Activated naive CD8-positive, alpha-beta T cell treated with anti-CD3 and anti-CD28 coated beads, Interleukin-2, amount 10 ng/mL, durations not matched to agents 7 days and 5 days (primary cell): ENCODE measurements at regions not wholly inside any gene's neighbourhood (a gene's known extent, or its start where the extent isn't known, plus 50 kb on each side); places are given as distances from the start of the nearest gene placed in this dataset.

Experiments
- ATAC-seq: fragments of 150-1000 bp; cut with Tn5 transposase; one replicate; pipeline ENCODE4 v1.10.0; 2021; ENCODE audit warnings: low read depth, moderate library complexity
- POLR2A ChIA-PET: fragments of 350-600 bp; sonication (Branson Sonifier 250); formaldehyde crosslinking; loops from one replicate; lab custom pipeline; 2021; ENCODE audit warnings: antibody characterized with exemption; lab: Charles Lee
- DNase-seq: peaks from one replicate; pipeline ENCODE4 v3.0.0; 2021
- H3K27ac Mint-ChIP-seq: one replicate; pipeline ENCODE4 v1.8.0; 2022; ENCODE audit warnings: mild to moderate bottlenecking, mixed read lengths
- H3K27me3 Mint-ChIP-seq: one replicate; pipeline ENCODE4 v1.8.0; 2022; ENCODE audit warnings: mild to moderate bottlenecking, moderate library complexity, mixed read lengths
- H3K36me3 Mint-ChIP-seq: one replicate; pipeline ENCODE4 v1.8.0; 2021; ENCODE audit warnings: mild to moderate bottlenecking, mixed read lengths
- H3K4me1 Mint-ChIP-seq: one replicate; pipeline ENCODE4 v1.8.0; 2021; ENCODE audit warnings: mixed read lengths
- H3K4me3 Mint-ChIP-seq: one replicate; pipeline ENCODE4 v1.8.0; 2022; ENCODE audit warnings: mild to moderate bottlenecking, moderate library complexity, mixed read lengths
- H3K9me3 Mint-ChIP-seq: one replicate; pipeline ENCODE4 v1.8.0; 2021; ENCODE audit warnings: mixed read lengths

- POLR2A ChIA-PET, result no interaction called here
- H3K4me1 Mint-ChIP-seq, result no peaks in the 10 kb centered on the region
- no peak for DNase-seq
- H3K9me3 Mint-ChIP-seq, result no peaks in the 10 kb centered on the region
- H3K27me3 Mint-ChIP-seq, result peaks cover 24% of the 10 kb centered on the region
- H3K36me3 Mint-ChIP-seq, result no peaks in the 10 kb centered on the region
- ATAC-seq, result no peak
- no peak overlapping the region for H3K27ac Mint-ChIP-seq
- no peak overlapping the region for H3K4me3 Mint-ChIP-seq
These were observed 58.6 kb upstream of the JCAD start for GRCh38 chr10:30117812-30118501.

- POLR2A ChIA-PET, result no interaction called here
These were observed 56.7 kb upstream of the JCAD start for GRCh38 chr10:30116041-30116491.

DNA sequence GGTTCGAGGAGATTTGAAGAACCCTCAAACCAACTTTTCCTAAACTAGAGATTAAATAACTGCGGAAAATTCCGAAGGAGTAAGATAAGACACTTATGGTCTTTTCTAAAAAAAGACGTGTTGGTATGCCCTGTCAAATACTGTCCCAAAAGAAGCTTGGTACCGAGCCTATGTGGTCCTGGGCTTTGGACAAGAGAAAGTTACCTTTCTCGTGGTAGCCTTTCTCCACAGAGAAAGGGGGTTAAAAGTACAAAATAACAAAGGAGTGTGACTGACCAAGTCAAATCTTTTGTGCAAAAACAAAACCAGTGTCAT lies 56.2 kb upstream of the JCAD start:
- ATAC-seq (no peak), DNase-seq (no peak)
- no peaks in the 10 kb centered on the region for H3K36me3 Mint-ChIP-seq
- no peaks in the 10 kb centered on the region for H3K9me3 Mint-ChIP-seq
- peaks cover 15% of the 10 kb centered on the region for H3K27me3 Mint-ChIP-seq
- POLR2A ChIA-PET, result no interaction called here
- H3K4me3 Mint-ChIP-seq, result no peak overlapping the region
- no peaks in the 10 kb centered on the region for H3K4me1 Mint-ChIP-seq
- H3K27ac Mint-ChIP-seq, result no peak overlapping the region

More at GRCh38 chr10:30116041-30116491, 56.7 kb upstream of the JCAD start:
- ATAC-seq (no peak), DNase-seq (no peak)
- H3K4me1 Mint-ChIP-seq, result no peaks in the 10 kb centered on the region
- no peaks in the 10 kb centered on the region for H3K9me3 Mint-ChIP-seq
- H3K4me3 Mint-ChIP-seq, result no peak overlapping the region
- H3K27me3 Mint-ChIP-seq, result peaks cover 17% of the 10 kb centered on the region
- no peaks in the 10 kb centered on the region for H3K36me3 Mint-ChIP-seq
- no peak overlapping the region for H3K27ac Mint-ChIP-seq

GRCh38 chr10:30114881-30115625 lies 55.7 kb upstream of the JCAD start:
- H3K4me3 Mint-ChIP-seq, result no peak overlapping the region
- ATAC-seq, result no peak
- no peaks in the 10 kb centered on the region for H3K36me3 Mint-ChIP-seq
- H3K9me3 Mint-ChIP-seq, result no peaks in the 10 kb centered on the region
- POLR2A ChIA-PET, result no interaction called here
- no peak for DNase-seq
- peaks cover 15% of the 10 kb centered on the region for H3K27me3 Mint-ChIP-seq
- H3K27ac Mint-ChIP-seq, result no peak overlapping the region
- no peaks in the 10 kb centered on the region for H3K4me1 Mint-ChIP-seq

DNA sequence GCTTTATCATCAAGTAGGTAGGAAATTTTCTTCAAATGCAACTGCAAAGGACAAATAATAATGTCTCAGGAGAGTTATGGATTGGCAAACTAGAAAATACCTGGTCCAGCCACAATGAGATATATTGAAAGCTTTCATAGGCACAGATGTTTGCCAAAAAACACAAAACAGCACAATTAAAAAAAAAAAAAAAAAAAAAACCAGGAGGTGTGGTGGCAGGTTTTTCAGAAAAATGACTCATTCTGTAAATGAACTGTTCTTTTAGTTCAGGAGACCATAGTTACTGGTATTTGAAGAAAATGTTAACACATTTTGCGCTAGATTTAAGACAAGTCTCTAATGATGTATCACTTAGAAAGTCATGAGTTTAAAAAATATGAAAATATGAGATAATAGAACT lies 55.0 kb upstream of the JCAD start:
- Mint-ChIP-seq H3K4me3 (no peak overlapping the region), H3K4me1 (no peaks in the 10 kb centered on the region), H3K36me3 (no peaks in the 10 kb centered on the region), H3K27ac (no peak overlapping the region), H3K9me3 (no peaks in the 10 kb centered on the region), H3K27me3 (peaks cover 14% of the 10 kb centered on the region)
- POLR2A ChIA-PET, result no interaction called here
- DNase-seq, result no peak
- no peak for ATAC-seq

DNA sequence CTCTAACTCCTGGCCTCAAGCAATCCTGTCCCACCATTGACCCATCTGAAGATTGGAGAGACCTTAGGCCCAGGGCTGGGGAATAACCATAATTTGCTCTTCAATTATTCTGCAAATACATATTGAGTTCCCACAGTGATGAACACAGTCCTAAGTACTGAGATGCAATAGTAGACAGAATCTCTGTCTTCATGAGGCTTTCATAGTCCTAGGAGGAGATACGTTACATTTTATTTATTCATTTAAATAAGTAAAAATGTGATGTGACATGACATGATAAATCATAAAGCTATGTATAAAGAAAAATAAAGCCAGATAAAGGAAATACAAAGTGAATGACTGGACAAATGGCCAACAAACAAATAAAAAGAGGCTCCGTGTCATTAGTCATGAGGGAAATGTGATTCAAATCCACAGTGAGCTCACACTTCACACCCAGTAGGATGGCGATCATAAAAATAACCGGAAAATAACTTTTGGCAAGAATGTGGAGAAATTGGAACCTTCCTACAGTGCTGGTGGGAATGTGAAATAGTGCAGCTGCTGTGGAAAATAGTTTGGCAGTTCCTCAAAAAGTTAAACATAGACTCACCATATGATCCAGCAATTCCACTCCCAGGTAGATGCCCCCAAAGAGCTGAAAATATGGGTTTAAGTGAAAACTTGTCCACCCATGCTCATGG lies 52.1 kb upstream of the JCAD start:
- DNase-seq (no peak), ATAC-seq (no peak)
- no peaks in the 10 kb centered on the region for H3K9me3 Mint-ChIP-seq
- H3K36me3 Mint-ChIP-seq, result no peaks in the 10 kb centered on the region
- no peaks in the 10 kb centered on the region for H3K4me1 Mint-ChIP-seq
- H3K27ac Mint-ChIP-seq, result no peak overlapping the region
- H3K4me3 Mint-ChIP-seq, result no peak overlapping the region
- peaks cover 14% of the 10 kb centered on the region for H3K27me3 Mint-ChIP-seq
- POLR2A ChIA-PET, result no interaction called here
